Kidney (tissue), 13 donors: ENCODE measurements at regions not wholly inside any gene's neighbourhood (a gene's known extent, or its start where the extent isn't known, plus 50 kb on each side); places are given as distances from the start of the nearest gene placed in this dataset.
A peak's percentile ranks its signal among the peaks of the same experiment; 100 is the strongest.

Experiments used
- DNase-seq, 5 donors: peaks; one replicate each; pipeline ENCODE4 v3.0.0-alpha.2; 2013 to 2020
- FAIRE-seq: peaks from 2 replicates; lab custom pipeline; 2012; peaks lifted over from hg19 to GRCh38; lab: Jason Lieb, UNC
- H3K27ac ChIP-seq, 2 donors: one replicate each; pipeline ENCODE4 v1.7.0; 2013; ENCODE audit warnings: low read depth in 2 of 2, low read length in 2 of 2, inconsistent platforms in 1 of 2
- H3K27me3 ChIP-seq: one replicate; pipeline ENCODE4 v1.7.1; 2013; ENCODE audit warnings: low read length, inconsistent platforms; ENCODE audit not compliant: control insufficient read depth, insufficient read depth
- H3K36me3 ChIP-seq, 3 donors: one replicate each; pipeline versions ENCODE4 v1.7.0 to v1.7.1; 2013; ENCODE audit warnings: low read length in 3 of 3, control low read depth in 1 of 3, inconsistent platforms in 1 of 3; ENCODE audit not compliant: insufficient read depth in 3 of 3, control insufficient read depth in 2 of 3
- H3K4me1 ChIP-seq, 3 donors: one replicate each; pipeline versions ENCODE4 v1.7.0 to v1.7.1; 2013; ENCODE audit warnings: low read length in 3 of 3, inconsistent platforms in 1 of 3, low read depth in 1 of 3; ENCODE audit not compliant: control insufficient read depth in 2 of 3, insufficient read depth in 2 of 3
- H3K4me3 ChIP-seq, 3 donors: one replicate each; pipeline versions ENCODE4 v1.7.0 to v1.8.1; 2013; ENCODE audit warnings: low read length in 3 of 3, control low read depth in 1 of 3, inconsistent platforms in 1 of 3
- H3K9ac ChIP-seq, 3 donors: one replicate each; pipeline versions ENCODE4 v1.7.0 to v1.7.1; 2013; ENCODE audit warnings: low read length in 3 of 3, control low read depth in 1 of 3, inconsistent platforms in 1 of 3
- H3K9me3 ChIP-seq, 3 donors: one replicate each; pipeline versions ENCODE4 v1.7.0 to v1.7.1; 2013; ENCODE audit warnings: low read length in 3 of 3, control low read depth in 1 of 3, inconsistent platforms in 1 of 3; ENCODE audit not compliant: control insufficient read depth in 2 of 3, insufficient read depth in 1 of 3
- CTCF ChIP-seq: IDR thresholded peaks from 3 replicates; pipeline ENCODE4 v1.5.1; 2012; ENCODE audit warnings: mild to moderate bottlenecking, moderate library complexity, borderline replicate concordance; ENCODE audit not compliant: insufficient read depth; ENCODE audit errors: extremely low read depth
- intact Hi-C: fragments of 100-400 bp; cut with DNase I; formaldehyde crosslinking; loops from one replicate; pipeline ENCODE4 v1.11.1; 2022
- donor health status: control.
- donor health status: control.
- donor health status: control.
- donor health status: control.
- donor health status: control.
- donor health status: DM: yes; HTN: yes; CAD: no.
- donor health status: Normal renal cell carcinoma (clear cell type).

- H3K4me1 ChIP-seq: no peaks in the 10 kb centered on the region
- DNase-seq (no peak), FAIRE-seq (no peak)
- H3K36me3 ChIP-seq: no peaks in the 10 kb centered on the region
- no peaks in the 10 kb centered on the region for H3K27me3 ChIP-seq
- H3K4me3 ChIP-seq: no peak overlapping the region
- H3K27ac ChIP-seq: no peak overlapping the region
- no peaks in the 10 kb centered on the region for H3K9me3 ChIP-seq
- intact Hi-C loops: no loop called here
- H3K9ac ChIP-seq: no peak overlapping the region
- TF ChIP-seq CTCF: no peak
Observed at GRCh38 chr1:17943506-17943905, 164.1 kb upstream of the IGSF21 start.

- H3K4me1 ChIP-seq: no peaks in the 10 kb centered on the region
- no peak overlapping the region for H3K27ac ChIP-seq
- FAIRE-seq: no peak
- H3K4me3 ChIP-seq: no peak overlapping the region
- intact Hi-C loops: no loop called here
- no peak for TF ChIP-seq CTCF
- no peaks in the 10 kb centered on the region for H3K9me3 ChIP-seq
- H3K27me3 ChIP-seq: no peaks in the 10 kb centered on the region
- no peaks in the 10 kb centered on the region for H3K36me3 ChIP-seq
- no peak overlapping the region for H3K9ac ChIP-seq
- DNase-seq: peak in 3 of 5 donors; percentile 16 to 35 (median 28)
Observed at GRCh38 chr1:17944646-17945045, 163.0 kb upstream of the IGSF21 start.

GRCh38 chr1:17946434-17946833 is 161.2 kb upstream of the IGSF21 start:
- no peak for TF ChIP-seq CTCF
- no peak for DNase-seq
- intact Hi-C loops: no loop called here
- FAIRE-seq: no peak
- Histone ChIP-seq H3K4me3 (no peak overlapping the region), H3K27me3 (no peaks in the 10 kb centered on the region), H3K9me3 (no peaks in the 10 kb centered on the region), H3K36me3 (no peaks in the 10 kb centered on the region), H3K9ac (no peak overlapping the region), H3K27ac (no peak overlapping the region), H3K4me1 (no peaks in the 10 kb centered on the region)

GRCh38 chr1:17948594-17948993 is 159.0 kb upstream of the IGSF21 start:
- Histone ChIP-seq H3K27ac (no peak overlapping the region), H3K9me3 (no peaks in the 10 kb centered on the region), H3K36me3 (no peaks in the 10 kb centered on the region), H3K27me3 (no peaks in the 10 kb centered on the region), H3K9ac (no peak overlapping the region), H3K4me1 (no peaks in the 10 kb centered on the region), H3K4me3 (no peak overlapping the region)
- DNase-seq: peak in 4 of 5 donors; percentile 52 to 70 (median 62)
- TF ChIP-seq CTCF: no peak
- FAIRE-seq: no peak
- intact Hi-C loops: no loop called here
